ENCODE measurements at regions not wholly inside any gene's neighbourhood (a gene's known extent, or its start where the extent isn't known, plus 50 kb on each side); places are given as distances from the start of the nearest gene placed in this dataset.

- no peak overlapping the region for H3K4me2 ChIP-seq
- CTCF ChIA-PET = no interaction called here
- POLR2A ChIA-PET = no interaction called here
- FAIRE-seq = no peak
- ATAC-seq = no peak
- H3K27ac ChIP-seq = no peak overlapping the region
- H3K9me3 ChIP-seq = no peaks in the 10 kb centered on the region
- no peak for DNase-seq (ENCODE audit: low read depth in 1 of 2, low spot score in 1 of 2)
- H3K4me3 ChIP-seq = no peak overlapping the region
- no peak for TF ChIP-seq KDM1A (IDR thresholded peaks at IDR 0.05; ENCODE audit: low read depth)
- no peak for TF ChIP-seq HOXA7 (CRISPR knock-in tag; IDR thresholded peaks at IDR 0.05)
- no peak for TF ChIP-seq ELK1 (IDR thresholded peaks at IDR 0.05; ENCODE audit: low read depth, low read length)
- TF ChIP-seq EHF (CRISPR knock-in tag; IDR thresholded peaks at IDR 0.05) = no peak
- TF ChIP-seq RAD21 (conservative IDR thresholded peaks at IDR 0.05 in 1 of 2, IDR thresholded peaks at IDR 0.05 in 1 of 2) = no peak
- no peak for TF ChIP-seq TP53 (CRISPR knock-in tag; IDR thresholded peaks at IDR 0.05)
- H3K4me1 ChIP-seq = no peaks in the 10 kb centered on the region
These were observed 399.7 kb downstream of the PABPC4L start for GRCh38 chr4:133801883-133802282.

- DNase-seq (ENCODE audit: low read depth in 1 of 2, low spot score in 1 of 2) (no peak), ATAC-seq (no peak), FAIRE-seq (no peak)
- TF ChIP-seq KDM5A (IDR thresholded peaks at IDR 0.05) = no peak
- no peak for TF ChIP-seq JUNB (IDR thresholded peaks at IDR 0.05)
- TF ChIP-seq HES2 (IDR thresholded peaks at IDR 0.05) = no peak
- TF ChIP-seq CTCF (IDR thresholded peaks at IDR 0.05) = no peak
- Histone ChIP-seq H3K9me3 (no peaks in the 10 kb centered on the region), H3K27ac (no peak overlapping the region), H3K4me2 (no peak overlapping the region), H3K4me1 (no peaks in the 10 kb centered on the region), H3K4me3 (no peak overlapping the region)
- POLR2A ChIA-PET = no interaction called here
- 66% methylated on average over 4 of the region's 4 CpGs for WGBS (ENCODE audit: missing lambda C conversion rate)
- CTCF ChIA-PET = no interaction called here
These were observed 400.6 kb downstream of the PABPC4L start for GRCh38 chr4:133800966-133801365.

DNA sequence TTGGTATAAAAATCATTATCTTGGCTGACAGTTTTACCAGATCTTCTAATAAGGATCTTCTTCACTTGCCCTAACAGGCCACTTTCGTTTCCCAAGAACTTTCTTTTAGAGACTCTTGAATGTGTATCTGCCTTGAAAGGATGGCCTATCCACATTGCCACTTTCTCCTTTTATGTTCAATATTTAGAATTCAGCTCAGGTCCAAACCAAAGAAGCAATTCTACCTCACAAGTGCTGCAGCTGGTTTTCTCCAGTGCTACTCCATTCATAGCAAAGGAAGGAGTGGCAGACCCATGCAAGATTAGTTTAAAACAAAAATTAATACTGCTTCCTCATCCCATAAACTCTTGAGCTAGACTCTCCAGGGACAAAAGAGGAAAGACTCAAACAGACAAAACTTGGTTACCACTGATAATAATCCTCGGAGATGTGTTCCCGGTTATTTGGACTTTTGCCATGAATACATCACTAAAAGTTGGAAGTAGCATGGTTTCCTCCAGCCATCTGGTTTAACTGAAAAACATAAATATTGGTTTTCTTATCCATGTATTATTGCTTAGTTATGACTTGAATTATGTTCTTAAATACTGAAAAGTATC, 401.8 kb downstream of the PABPC4L start:
- FAIRE-seq (no peak), ATAC-seq (no peak), DNase-seq (ENCODE audit: low read depth in 1 of 2, low spot score in 1 of 2) (no peak)
- CTCF ChIA-PET = no interaction called here
- 22% methylated on average over 3 of the region's 3 CpGs for WGBS (ENCODE audit: missing lambda C conversion rate)
- no peak overlapping the region for H3K4me3 ChIP-seq
- H3K27ac ChIP-seq = no peak overlapping the region
- H3K9me3 ChIP-seq = no peaks in the 10 kb centered on the region
- no peak for TF ChIP-seq BCL3 (IDR thresholded peaks at IDR 0.05)
- no peak for TF ChIP-seq TFCP2L1 (CRISPR knock-in tag; IDR thresholded peaks at IDR 0.05)
- POLR2A ChIA-PET = no interaction called here
- H3K4me2 ChIP-seq = no peak overlapping the region
- H3K4me1 ChIP-seq = no peaks in the 10 kb centered on the region

GRCh38 chr4:133777661-133778060, 423.9 kb downstream of the PABPC4L start:
- H3K4me3 ChIP-seq = no peak overlapping the region
- H3K27ac ChIP-seq = no peak overlapping the region
- no peak for TF ChIP-seq SREBF2 (IDR thresholded peaks at IDR 0.05)
- TF ChIP-seq CHD2 (IDR thresholded peaks at IDR 0.05; ENCODE audit: low read length, partially characterized antibody) = no peak
- TF ChIP-seq, protein P1, sequence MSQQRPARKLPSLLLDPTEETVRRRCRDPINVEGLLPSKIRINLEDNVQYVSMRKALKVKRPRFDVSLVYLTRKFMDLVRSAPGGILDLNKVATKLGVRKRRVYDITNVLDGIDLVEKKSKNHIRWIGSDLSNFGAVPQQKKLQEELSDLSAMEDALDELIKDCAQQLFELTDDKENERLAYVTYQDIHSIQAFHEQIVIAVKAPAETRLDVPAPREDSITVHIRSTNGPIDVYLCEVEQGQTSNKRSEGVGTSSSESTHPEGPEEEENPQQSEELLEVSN (IDR thresholded peaks at IDR 0.05; ENCODE audit: borderline replicate concordance, low read depth) = no peak
- TF ChIP-seq FOXS1 (CRISPR knock-in tag; IDR thresholded peaks at IDR 0.05) = no peak
- TF ChIP-seq ZFP36 (IDR thresholded peaks at IDR 0.05; ENCODE audit: borderline replicate concordance, partially characterized antibody) = no peak
- TF ChIP-seq ELK1 (IDR thresholded peaks at IDR 0.05; ENCODE audit: low read depth, low read length) = no peak
- TF ChIP-seq NFE2L2 (conservative IDR thresholded peaks at IDR 0.05; ENCODE audit: low read length) = no peak
- TF ChIP-seq CHD4 (IDR thresholded peaks at IDR 0.05; ENCODE audit: borderline replicate concordance) = no peak
- TF ChIP-seq RARB (CRISPR knock-in tag; IDR thresholded peaks at IDR 0.05) = no peak
- TF ChIP-seq, protein P2, sequence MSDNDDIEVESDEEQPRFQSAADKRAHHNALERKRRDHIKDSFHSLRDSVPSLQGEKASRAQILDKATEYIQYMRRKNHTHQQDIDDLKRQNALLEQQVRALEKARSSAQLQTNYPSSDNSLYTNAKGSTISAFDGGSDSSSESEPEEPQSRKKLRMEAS (IDR thresholded peaks at IDR 0.05) = no peak
- TF ChIP-seq POLR2AphosphoS2 (conservative IDR thresholded peaks at IDR 0.05; ENCODE audit: low read length) = no peak
- TF ChIP-seq EHF (CRISPR knock-in tag; IDR thresholded peaks at IDR 0.05) = no peak
- no peak for TF ChIP-seq GATA3 (IDR thresholded peaks at IDR 0.05; ENCODE audit: borderline replicate concordance)
- TF ChIP-seq POLR2A (IDR thresholded peaks at IDR 0.05; ENCODE audit: low read length) = no peak
- CTCF ChIA-PET = no interaction called here
- ATAC-seq = no peak
- H3K4me1 ChIP-seq = no peaks in the 10 kb centered on the region
- POLR2A ChIA-PET = no interaction called here
- DNase-seq (ENCODE audit: low read depth in 1 of 2, low spot score in 1 of 2) = no peak
- FAIRE-seq = no peak
- no peaks in the 10 kb centered on the region for H3K9me3 ChIP-seq
- WGBS (ENCODE audit: missing lambda C conversion rate) = 14% methylated on average over 2 of the region's 2 CpGs
- no peak overlapping the region for H3K4me2 ChIP-seq

Measured in A549 (cell line).